Liver (tissue), 8 donors: ENCODE measurements at regions not wholly inside any gene's neighbourhood (a gene's known extent, or its start where the extent isn't known, plus 50 kb on each side); places are given as distances from the start of the nearest gene placed in this dataset.

Source experiments
- DNase-seq: peaks from one replicate; pipeline ENCODE4 v3.0.0-alpha.2; 2017; ENCODE audit warnings: low spot score
- H3K27ac ChIP-seq, 2 donors: one replicate each; pipeline ENCODE4 v1.7.0; 2013; ENCODE audit warnings: inconsistent platforms in 2 of 2, low read length in 2 of 2, control low read depth in 1 of 2, low read depth in 1 of 2, mild to moderate bottlenecking in 1 of 2
- H3K27me3 ChIP-seq, 4 donors: one replicate each; pipeline versions ENCODE4 v1.6.1 to v1.7.0; 2013; ENCODE audit warnings: low read length in 3 of 4, inconsistent platforms in 1 of 4, mild to moderate bottlenecking in 1 of 4, moderate library complexity in 1 of 4; ENCODE audit not compliant: control insufficient read depth in 4 of 4, insufficient read depth in 4 of 4
- H3K36me3 ChIP-seq, 4 donors: one replicate each; pipeline versions ENCODE4 v1.6.1 to v1.7.0; 2013; ENCODE audit warnings: low read length in 3 of 4, mild to moderate bottlenecking in 3 of 4, low read depth in 1 of 4, moderate library complexity in 1 of 4; ENCODE audit not compliant: control insufficient read depth in 4 of 4, insufficient read depth in 3 of 4
- H3K4me1 ChIP-seq, 4 donors: one replicate each; pipeline versions ENCODE4 v1.6.1 to v1.7.0; 2013; ENCODE audit warnings: low read length in 3 of 4, mild to moderate bottlenecking in 3 of 4, moderate library complexity in 1 of 4; ENCODE audit not compliant: control insufficient read depth in 4 of 4, insufficient read depth in 4 of 4
- H3K4me3 ChIP-seq, 3 donors: one replicate each; pipeline versions ENCODE4 v1.6.1 to v1.7.0; 2013; ENCODE audit warnings: low read length in 3 of 3, control low read depth in 1 of 3, low read depth in 1 of 3, mild to moderate bottlenecking in 1 of 3
- H3K9ac ChIP-seq, 2 donors: one replicate each; pipeline ENCODE4 v1.7.0; 2013; ENCODE audit warnings: low read length in 2 of 2, mild to moderate bottlenecking in 2 of 2, moderate library complexity in 2 of 2, control low read depth in 1 of 2, low read depth in 1 of 2
- H3K9me3 ChIP-seq, 4 donors: one replicate each; pipeline versions ENCODE4 v1.6.1 to v1.7.0; 2013; ENCODE audit warnings: low read length in 3 of 4; ENCODE audit not compliant: control insufficient read depth in 4 of 4
- EGR1 ChIP-seq, 2 donors: IDR thresholded peaks; 2 replicates each; pipeline ENCODE4 v1.6.1; 2016 to 2018; ENCODE audit warnings: antibody characterized with exemption in 2 of 2, low read depth in 2 of 2
- FOXA1 ChIP-seq: IDR thresholded peaks from 2 replicates; pipeline ENCODE4 v1.6.1; 2016; ENCODE audit warnings: antibody characterized with exemption
- FOXA2 ChIP-seq: IDR thresholded peaks from 2 replicates; pipeline ENCODE4 v1.6.1; 2016; ENCODE audit warnings: antibody characterized with exemption
- GABPA ChIP-seq, 2 donors: IDR thresholded peaks in 1 of 2; conservative IDR thresholded peaks in 1 of 2; 2 replicates each; pipeline ENCODE4 v1.6.1; 2016; ENCODE audit warnings: antibody characterized with exemption in 2 of 2, mild to moderate bottlenecking in 1 of 2, moderate library complexity in 1 of 2
- HNF4A ChIP-seq, 2 donors: conservative IDR thresholded peaks; 2 replicates each; pipeline ENCODE4 v1.6.1; 2016; ENCODE audit warnings: antibody characterized with exemption in 2 of 2, mild to moderate bottlenecking in 2 of 2
- HNF4G ChIP-seq: IDR thresholded peaks from 2 replicates; pipeline ENCODE4 v1.6.1; 2016; ENCODE audit warnings: antibody characterized with exemption
- JUND ChIP-seq, 2 donors: IDR thresholded peaks; 2 replicates each; pipeline ENCODE4 v1.6.1; 2016; ENCODE audit warnings: antibody characterized with exemption in 2 of 2
- MAX ChIP-seq: IDR thresholded peaks from 2 replicates; pipeline ENCODE4 v1.6.1; 2016; ENCODE audit warnings: antibody characterized with exemption
- NR2F2 ChIP-seq: IDR thresholded peaks from 2 replicates; pipeline ENCODE4 v1.6.1; 2016; ENCODE audit warnings: antibody characterized with exemption
- RAD21 ChIP-seq, 2 donors: IDR thresholded peaks; 2 replicates each; pipeline ENCODE4 v1.6.1; 2016; ENCODE audit warnings: antibody characterized with exemption in 2 of 2, mild to moderate bottlenecking in 2 of 2
- REST ChIP-seq: IDR thresholded peaks from 2 replicates; pipeline ENCODE4 v1.6.1; 2016; ENCODE audit warnings: antibody characterized with exemption, mild to moderate bottlenecking
- RXRA ChIP-seq, 2 donors: IDR thresholded peaks; 2 replicates each; pipeline ENCODE4 v1.6.1; 2017 to 2018; ENCODE audit warnings: antibody characterized with exemption in 2 of 2, mild to moderate bottlenecking in 1 of 2
- SP1 ChIP-seq: IDR thresholded peaks from 2 replicates; pipeline ENCODE4 v1.6.1; 2018; ENCODE audit warnings: antibody characterized with exemption, mild to moderate bottlenecking
- TAF1 ChIP-seq: conservative IDR thresholded peaks from 2 replicates; pipeline ENCODE4 v1.6.1; 2016; ENCODE audit warnings: antibody characterized with exemption, mild to moderate bottlenecking
- YY1 ChIP-seq: IDR thresholded peaks from 2 replicates; pipeline ENCODE4 v1.6.1; 2016; ENCODE audit warnings: antibody characterized with exemption, mild to moderate bottlenecking
- ZBTB33 ChIP-seq: IDR thresholded peaks from 2 replicates; pipeline ENCODE4 v1.6.1; 2016; ENCODE audit warnings: antibody characterized with exemption
- WGBS: extraction: QIAGEN DNeasy Blood & Tissue Kit; methylation state at CpG from one replicate; pipeline ENCODE4 v1.1.7; 2013; 5-methylcytosine and 5-hydroxymethylcytosine counted together
- TF ChIP-seq, protein P1 (sequence below): fragments of 150-350 bp; IDR thresholded peaks from 2 replicates; pipeline ENCODE4 v1.5.1; 2017; ENCODE audit warnings: improper control_type of control experiment, low read depth, low read length; ENCODE audit not compliant: missing input control
- TF ChIP-seq, protein P2 (sequence below): IDR thresholded peaks from 2 replicates; pipeline ENCODE4 v1.6.1; 2016; ENCODE audit warnings: antibody characterized with exemption
- donor health status: healthy.
- donor health status: healthy.
- donor health status: healthy.
- donor health status: healthy.
- donor health status: healthy.

GRCh38 chr3:34531156-34531555 is 732.7 kb downstream of the PDCD6IP start:
- TF ChIP-seq EGR1 (IDR thresholded peaks at IDR 0.05; ENCODE audit: low read depth in 2 of 2) (no peak), TAF1 (no peak), YY1 (no peak), SP1 (no peak), RAD21 (IDR thresholded peaks at IDR 0.05) (no peak), HNF4G (no peak), ZBTB33 (no peak), MAX (no peak), REST (no peak), FOXA2 (no peak), JUND (IDR thresholded peaks at IDR 0.05) (no peak), NR2F2 (no peak), FOXA1 (no peak), HNF4A (conservative IDR thresholded peaks at IDR 0.05) (no peak), RXRA (IDR thresholded peaks at IDR 0.05) (no peak), GABPA (IDR thresholded peaks at IDR 0.05 in 1 of 2, conservative IDR thresholded peaks at IDR 0.05 in 1 of 2) (no peak)
- TF ChIP-seq, protein P1, sequence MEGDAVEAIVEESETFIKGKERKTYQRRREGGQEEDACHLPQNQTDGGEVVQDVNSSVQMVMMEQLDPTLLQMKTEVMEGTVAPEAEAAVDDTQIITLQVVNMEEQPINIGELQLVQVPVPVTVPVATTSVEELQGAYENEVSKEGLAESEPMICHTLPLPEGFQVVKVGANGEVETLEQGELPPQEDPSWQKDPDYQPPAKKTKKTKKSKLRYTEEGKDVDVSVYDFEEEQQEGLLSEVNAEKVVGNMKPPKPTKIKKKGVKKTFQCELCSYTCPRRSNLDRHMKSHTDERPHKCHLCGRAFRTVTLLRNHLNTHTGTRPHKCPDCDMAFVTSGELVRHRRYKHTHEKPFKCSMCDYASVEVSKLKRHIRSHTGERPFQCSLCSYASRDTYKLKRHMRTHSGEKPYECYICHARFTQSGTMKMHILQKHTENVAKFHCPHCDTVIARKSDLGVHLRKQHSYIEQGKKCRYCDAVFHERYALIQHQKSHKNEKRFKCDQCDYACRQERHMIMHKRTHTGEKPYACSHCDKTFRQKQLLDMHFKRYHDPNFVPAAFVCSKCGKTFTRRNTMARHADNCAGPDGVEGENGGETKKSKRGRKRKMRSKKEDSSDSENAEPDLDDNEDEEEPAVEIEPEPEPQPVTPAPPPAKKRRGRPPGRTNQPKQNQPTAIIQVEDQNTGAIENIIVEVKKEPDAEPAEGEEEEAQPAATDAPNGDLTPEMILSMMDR: no peak
- 84% methylated on average over 5 of the region's 5 CpGs for WGBS

DNA sequence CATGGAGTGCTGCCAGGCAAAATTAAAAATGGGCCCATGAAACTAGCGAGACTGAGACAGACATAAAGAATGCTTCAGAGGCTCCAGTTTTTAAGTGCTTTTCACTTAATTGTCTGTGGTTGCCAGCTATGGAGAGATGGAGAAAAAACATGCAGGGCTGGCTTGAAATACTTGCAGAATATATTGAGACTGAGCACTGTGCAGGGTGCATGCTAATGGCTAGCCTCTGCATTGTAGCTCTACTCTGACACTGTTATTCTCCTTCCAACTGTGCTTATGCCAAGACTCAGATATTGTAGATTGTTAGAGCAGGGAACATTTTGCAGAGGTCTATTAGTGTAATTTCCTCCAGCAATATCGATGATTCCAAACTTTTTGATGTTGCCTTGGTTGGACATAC is 735.0 kb downstream of the PDCD6IP start:
- H3K9ac ChIP-seq: no peak overlapping the region
- no peaks in the 10 kb centered on the region for H3K4me1 ChIP-seq
- H3K27ac ChIP-seq: no peak overlapping the region
- DNase-seq: no peak
- no peak overlapping the region for H3K4me3 ChIP-seq
- H3K27me3 ChIP-seq: peaks cover 0 to 4% (median 0%) of the 10 kb centered on the region in 4 donors
- H3K9me3 ChIP-seq: no peaks in the 10 kb centered on the region
- H3K36me3 ChIP-seq: no peaks in the 10 kb centered on the region
- 69% methylated on average over 2 of the region's 2 CpGs for WGBS
- TF ChIP-seq ZBTB33 (no peak), TAF1 (no peak), GABPA (IDR thresholded peaks at IDR 0.05 in 1 of 2, conservative IDR thresholded peaks at IDR 0.05 in 1 of 2) (no peak), SP1 (no peak), EGR1 (IDR thresholded peaks at IDR 0.05; ENCODE audit: low read depth in 2 of 2) (no peak), MAX (no peak), FOXA2 (no peak), NR2F2 (no peak), RAD21 (IDR thresholded peaks at IDR 0.05) (no peak), HNF4G (no peak), RXRA (IDR thresholded peaks at IDR 0.05) (no peak)
- TF ChIP-seq, protein P2, sequence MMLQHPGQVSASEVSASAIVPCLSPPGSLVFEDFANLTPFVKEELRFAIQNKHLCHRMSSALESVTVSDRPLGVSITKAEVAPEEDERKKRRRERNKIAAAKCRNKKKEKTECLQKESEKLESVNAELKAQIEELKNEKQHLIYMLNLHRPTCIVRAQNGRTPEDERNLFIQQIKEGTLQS: no peak
- TF ChIP-seq, protein P1: no peak

More at GRCh38 chr3:34531156-34531555, 732.7 kb downstream of the PDCD6IP start:
- H3K27ac ChIP-seq: no peak overlapping the region
- no peaks in the 10 kb centered on the region for H3K4me1 ChIP-seq
- DNase-seq: no peak
- H3K4me3 ChIP-seq: no peak overlapping the region
- no peaks in the 10 kb centered on the region for H3K36me3 ChIP-seq
- H3K27me3 ChIP-seq: peaks cover 0 to 5% (median 0%) of the 10 kb centered on the region in 4 donors
- H3K9me3 ChIP-seq: no peaks in the 10 kb centered on the region
- H3K9ac ChIP-seq: no peak overlapping the region
